Activated effector memory CD4-positive, alpha-beta T cell treated with Interleukin-2 at 50 U/mL for 16 hours (primary cell): ENCODE measurements at regions not wholly inside any gene's neighbourhood (a gene's known extent, or its start where the extent isn't known, plus 50 kb on each side); places are given as distances from the start of the nearest gene placed in this dataset.

Experiments used
- DNase-seq: peaks from one replicate; pipeline ENCODE4 v3.0.0-alpha.2; 2020

GRCh38 chr2:6442252-6442985, 423.3 kb downstream of the CMPK2 start:
- no peak for DNase-seq

GRCh38 chr2:6443061-6443823, 422.5 kb downstream of the CMPK2 start:
- DNase-seq = no peak

GRCh38 chr2:6444514-6444913, 421.2 kb downstream of the CMPK2 start:
- DNase-seq = no peak

GRCh38 chr2:6445156-6445555, 420.6 kb downstream of the CMPK2 start:
- DNase-seq = no peak

GRCh38 chr2:6446938-6447608, 418.6 kb downstream of the CMPK2 start:
- DNase-seq = no peak

- DNase-seq = no peak
Measured at GRCh38 chr2:6448893-6449292, 416.8 kb downstream of the CMPK2 start.

- no peak for DNase-seq
Measured at GRCh38 chr2:6449343-6449742, 416.4 kb downstream of the CMPK2 start.

- no peak for DNase-seq
Measured at GRCh38 chr2:6452702-6453481, 412.8 kb downstream of the CMPK2 start.

- DNase-seq = no peak
Measured at GRCh38 chr2:6454286-6454990, 411.3 kb downstream of the CMPK2 start.

- DNase-seq = no peak
Measured at GRCh38 chr2:6459138-6459537, 406.6 kb downstream of the CMPK2 start.

GRCh38 chr2:6470518-6470917, 395.2 kb downstream of the CMPK2 start:
- DNase-seq = no peak

GRCh38 chr2:6471419-6471818, 394.3 kb downstream of the CMPK2 start:
- DNase-seq = no peak

- DNase-seq = no peak
Measured at GRCh38 chr2:6474161-6475140, 391.3 kb downstream of the CMPK2 start.

- DNase-seq = no peak
Measured at GRCh38 chr2:6475155-6475940, 390.4 kb downstream of the CMPK2 start.

GRCh38 chr2:6480514-6480913, 385.2 kb downstream of the CMPK2 start:
- DNase-seq = no peak

GRCh38 chr2:6482256-6482655, 383.5 kb downstream of the CMPK2 start:
- DNase-seq = no peak

GRCh38 chr2:6487765-6488164, 377.9 kb downstream of the CMPK2 start:
- no peak for DNase-seq

GRCh38 chr2:6492573-6492972, 373.1 kb downstream of the CMPK2 start:
- no peak for DNase-seq

GRCh38 chr2:6493266-6493665, 372.4 kb downstream of the CMPK2 start:
- no peak for DNase-seq

- DNase-seq = no peak
Measured at GRCh38 chr2:6493669-6494068, 372.0 kb downstream of the CMPK2 start.
